ENCODE measurements at regions not wholly inside any gene's neighbourhood (a gene's known extent, or its start where the extent isn't known, plus 50 kb on each side); places are given as distances from the start of the nearest gene placed in this dataset.

DNA sequence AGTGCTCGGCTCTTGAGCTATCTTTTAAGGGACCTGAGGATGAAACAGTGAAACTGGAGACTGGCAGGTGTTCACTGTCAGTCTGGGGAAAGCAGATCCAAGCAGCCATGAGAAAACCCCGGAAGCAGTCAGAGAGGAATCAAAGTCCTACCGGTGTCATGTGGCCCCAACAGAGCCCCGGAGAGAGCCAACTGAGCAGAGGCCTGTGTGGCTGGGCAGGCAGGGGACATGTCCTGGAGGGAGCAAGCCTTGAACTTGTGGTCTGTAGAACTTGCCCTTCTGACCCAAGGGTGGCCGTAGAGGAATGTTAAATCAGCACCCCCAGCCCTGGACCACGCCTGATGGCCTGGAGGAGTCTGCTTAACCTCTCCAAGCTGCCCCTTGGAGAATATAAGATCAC is 113.7 kb upstream of the ZNF507 start:
- Histone ChIP-seq H3K9me3 (ENCODE audit: control insufficient read depth in 4 of 4, low read length in 3 of 4) (no peaks in the 10 kb centered on the region), H3K27me3 (ENCODE audit: control insufficient read depth in 4 of 4, insufficient read depth in 4 of 4, low read length in 3 of 4) (peaks cover 0 to 6% (median 2%) of the 10 kb centered on the region in 4 donors), H3K36me3 (ENCODE audit: control insufficient read depth in 4 of 4, insufficient read depth in 3 of 4, low read depth in 1 of 4, low read length in 3 of 4) (no peaks in the 10 kb centered on the region), H3K4me1 (ENCODE audit: control insufficient read depth in 4 of 4, insufficient read depth in 4 of 4, low read length in 3 of 4) (no peaks in the 10 kb centered on the region), H3K9ac (ENCODE audit: low read depth in 1 of 2, low read length in 2 of 2) (no peak overlapping the region), H3K4me3 (ENCODE audit: low read depth in 1 of 3, low read length in 3 of 3) (no peak overlapping the region), H3K27ac (ENCODE audit: low read depth in 1 of 2, low read length in 2 of 2) (no peak overlapping the region)
- no peak for DNase-seq (ENCODE audit: low spot score)
- WGBS = 67% methylated on average over 6 of the region's 6 CpGs
- TF ChIP-seq RAD21 (IDR thresholded peaks at IDR 0.05) (no peak), YY1 (IDR thresholded peaks at IDR 0.05) (no peak), JUND (IDR thresholded peaks at IDR 0.05) (no peak), TAF1 (conservative IDR thresholded peaks at IDR 0.05) (no peak)

DNA sequence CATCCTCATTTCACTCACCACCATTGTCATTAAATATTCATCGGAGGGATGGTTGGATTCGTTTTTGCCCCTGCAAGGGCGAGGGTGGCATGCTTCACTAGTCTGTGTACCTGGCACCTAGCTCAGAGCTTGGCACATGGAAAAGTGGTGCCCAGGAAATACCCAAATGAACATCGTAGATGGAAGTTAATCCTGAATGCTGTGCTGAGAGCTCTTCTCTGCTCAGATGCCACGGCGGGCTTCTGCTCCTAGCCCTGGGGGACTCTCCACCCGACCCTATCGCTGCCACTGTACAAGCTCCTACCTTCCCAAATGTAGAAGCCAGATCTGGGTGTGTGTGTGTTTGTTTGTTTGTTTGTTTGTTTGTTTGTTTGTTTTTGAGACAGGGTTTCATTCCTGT is 113.0 kb upstream of the ZNF507 start:
- Histone ChIP-seq H3K36me3 (ENCODE audit: control insufficient read depth in 4 of 4, insufficient read depth in 3 of 4, low read depth in 1 of 4, low read length in 3 of 4) (no peaks in the 10 kb centered on the region), H3K9ac (ENCODE audit: low read depth in 1 of 2, low read length in 2 of 2) (no peak overlapping the region), H3K9me3 (ENCODE audit: control insufficient read depth in 4 of 4, low read length in 3 of 4) (no peaks in the 10 kb centered on the region), H3K4me3 (ENCODE audit: low read depth in 1 of 3, low read length in 3 of 3) (no peak overlapping the region), H3K27me3 (ENCODE audit: control insufficient read depth in 4 of 4, insufficient read depth in 4 of 4, low read length in 3 of 4) (peaks cover 0 to 6% (median 2%) of the 10 kb centered on the region in 4 donors), H3K4me1 (ENCODE audit: control insufficient read depth in 4 of 4, insufficient read depth in 4 of 4, low read length in 3 of 4) (no peaks in the 10 kb centered on the region), H3K27ac (ENCODE audit: low read depth in 1 of 2, low read length in 2 of 2) (no peak overlapping the region)
- no peak for TF ChIP-seq EGR1 (IDR thresholded peaks at IDR 0.05; ENCODE audit: low read depth in 2 of 2)
- no peak for TF ChIP-seq SP1 (IDR thresholded peaks at IDR 0.05)
- TF ChIP-seq, protein P1, sequence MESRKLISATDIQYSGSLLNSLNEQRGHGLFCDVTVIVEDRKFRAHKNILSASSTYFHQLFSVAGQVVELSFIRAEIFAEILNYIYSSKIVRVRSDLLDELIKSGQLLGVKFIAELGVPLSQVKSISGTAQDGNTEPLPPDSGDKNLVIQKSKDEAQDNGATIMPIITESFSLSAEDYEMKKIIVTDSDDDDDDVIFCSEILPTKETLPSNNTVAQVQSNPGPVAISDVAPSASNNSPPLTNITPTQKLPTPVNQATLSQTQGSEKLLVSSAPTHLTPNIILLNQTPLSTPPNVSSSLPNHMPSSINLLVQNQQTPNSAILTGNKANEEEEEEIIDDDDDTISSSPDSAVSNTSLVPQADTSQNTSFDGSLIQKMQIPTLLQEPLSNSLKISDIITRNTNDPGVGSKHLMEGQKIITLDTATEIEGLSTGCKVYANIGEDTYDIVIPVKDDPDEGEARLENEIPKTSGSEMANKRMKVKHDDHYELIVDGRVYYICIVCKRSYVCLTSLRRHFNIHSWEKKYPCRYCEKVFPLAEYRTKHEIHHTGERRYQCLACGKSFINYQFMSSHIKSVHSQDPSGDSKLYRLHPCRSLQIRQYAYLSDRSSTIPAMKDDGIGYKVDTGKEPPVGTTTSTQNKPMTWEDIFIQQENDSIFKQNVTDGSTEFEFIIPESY (IDR thresholded peaks at IDR 0.05) = no peak
- no peak for TF ChIP-seq HNF4G (IDR thresholded peaks at IDR 0.05)
- TF ChIP-seq, protein P2, sequence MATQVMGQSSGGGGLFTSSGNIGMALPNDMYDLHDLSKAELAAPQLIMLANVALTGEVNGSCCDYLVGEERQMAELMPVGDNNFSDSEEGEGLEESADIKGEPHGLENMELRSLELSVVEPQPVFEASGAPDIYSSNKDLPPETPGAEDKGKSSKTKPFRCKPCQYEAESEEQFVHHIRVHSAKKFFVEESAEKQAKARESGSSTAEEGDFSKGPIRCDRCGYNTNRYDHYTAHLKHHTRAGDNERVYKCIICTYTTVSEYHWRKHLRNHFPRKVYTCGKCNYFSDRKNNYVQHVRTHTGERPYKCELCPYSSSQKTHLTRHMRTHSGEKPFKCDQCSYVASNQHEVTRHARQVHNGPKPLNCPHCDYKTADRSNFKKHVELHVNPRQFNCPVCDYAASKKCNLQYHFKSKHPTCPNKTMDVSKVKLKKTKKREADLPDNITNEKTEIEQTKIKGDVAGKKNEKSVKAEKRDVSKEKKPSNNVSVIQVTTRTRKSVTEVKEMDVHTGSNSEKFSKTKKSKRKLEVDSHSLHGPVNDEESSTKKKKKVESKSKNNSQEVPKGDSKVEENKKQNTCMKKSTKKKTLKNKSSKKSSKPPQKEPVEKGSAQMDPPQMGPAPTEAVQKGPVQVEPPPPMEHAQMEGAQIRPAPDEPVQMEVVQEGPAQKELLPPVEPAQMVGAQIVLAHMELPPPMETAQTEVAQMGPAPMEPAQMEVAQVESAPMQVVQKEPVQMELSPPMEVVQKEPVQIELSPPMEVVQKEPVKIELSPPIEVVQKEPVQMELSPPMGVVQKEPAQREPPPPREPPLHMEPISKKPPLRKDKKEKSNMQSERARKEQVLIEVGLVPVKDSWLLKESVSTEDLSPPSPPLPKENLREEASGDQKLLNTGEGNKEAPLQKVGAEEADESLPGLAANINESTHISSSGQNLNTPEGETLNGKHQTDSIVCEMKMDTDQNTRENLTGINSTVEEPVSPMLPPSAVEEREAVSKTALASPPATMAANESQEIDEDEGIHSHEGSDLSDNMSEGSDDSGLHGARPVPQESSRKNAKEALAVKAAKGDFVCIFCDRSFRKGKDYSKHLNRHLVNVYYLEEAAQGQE (IDR thresholded peaks at IDR 0.05) = no peak
- TF ChIP-seq NR2F2 (IDR thresholded peaks at IDR 0.05) = no peak
- no peak for TF ChIP-seq RAD21 (IDR thresholded peaks at IDR 0.05)
- no peak for TF ChIP-seq FOXA1 (IDR thresholded peaks at IDR 0.05)
- no peak for TF ChIP-seq FOXA2 (IDR thresholded peaks at IDR 0.05)
- TF ChIP-seq, protein P3, sequence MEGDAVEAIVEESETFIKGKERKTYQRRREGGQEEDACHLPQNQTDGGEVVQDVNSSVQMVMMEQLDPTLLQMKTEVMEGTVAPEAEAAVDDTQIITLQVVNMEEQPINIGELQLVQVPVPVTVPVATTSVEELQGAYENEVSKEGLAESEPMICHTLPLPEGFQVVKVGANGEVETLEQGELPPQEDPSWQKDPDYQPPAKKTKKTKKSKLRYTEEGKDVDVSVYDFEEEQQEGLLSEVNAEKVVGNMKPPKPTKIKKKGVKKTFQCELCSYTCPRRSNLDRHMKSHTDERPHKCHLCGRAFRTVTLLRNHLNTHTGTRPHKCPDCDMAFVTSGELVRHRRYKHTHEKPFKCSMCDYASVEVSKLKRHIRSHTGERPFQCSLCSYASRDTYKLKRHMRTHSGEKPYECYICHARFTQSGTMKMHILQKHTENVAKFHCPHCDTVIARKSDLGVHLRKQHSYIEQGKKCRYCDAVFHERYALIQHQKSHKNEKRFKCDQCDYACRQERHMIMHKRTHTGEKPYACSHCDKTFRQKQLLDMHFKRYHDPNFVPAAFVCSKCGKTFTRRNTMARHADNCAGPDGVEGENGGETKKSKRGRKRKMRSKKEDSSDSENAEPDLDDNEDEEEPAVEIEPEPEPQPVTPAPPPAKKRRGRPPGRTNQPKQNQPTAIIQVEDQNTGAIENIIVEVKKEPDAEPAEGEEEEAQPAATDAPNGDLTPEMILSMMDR (IDR thresholded peaks at IDR 0.05; ENCODE audit: low read depth, low read length, missing input control) = no peak
- DNase-seq (ENCODE audit: low spot score) = no peak
- WGBS = 74% methylated on average over 8 of the region's 8 CpGs
